Suprapubic skin (tissue), 4 donors: ENCODE measurements at regions not wholly inside any gene's neighbourhood (a gene's known extent, or its start where the extent isn't known, plus 50 kb on each side); places are given as distances from the start of the nearest gene placed in this dataset.

Source experiments
- DNase-seq, 2 donors: peaks; one replicate each; pipeline ENCODE4 v3.0.0-alpha.2; 2019; ENCODE audit warnings: low spot score in 2 of 2
- H3K27ac ChIP-seq: fragments of 200-600 bp; sonication (generic); one replicate; pipeline ENCODE4 v1.5.1; 2019
- H3K27me3 ChIP-seq: fragments of 200-600 bp; sonication (generic); one replicate; pipeline ENCODE4 v1.5.1; 2019
- H3K36me3 ChIP-seq: fragments of 200-600 bp; sonication (generic); one replicate; pipeline ENCODE4 v1.5.1; 2019
- H3K4me1 ChIP-seq: fragments of 200-600 bp; sonication (generic); one replicate; pipeline ENCODE4 v1.5.1; 2019
- H3K4me3 ChIP-seq: fragments of 200-600 bp; sonication (generic); one replicate; pipeline ENCODE4 v1.5.1; 2019; ENCODE audit warnings: mild to moderate bottlenecking
- H3K9me3 ChIP-seq: fragments of 200-600 bp; sonication (generic); one replicate; pipeline ENCODE4 v1.5.1; 2019
- EP300 ChIP-seq: sonication (generic); formaldehyde crosslinking; IDR thresholded peaks from one replicate; pipeline ENCODE4 v1.6.1; 2017; ENCODE audit warnings: antibody characterized with exemption
- POLR2A ChIP-seq, 2 donors: fragments of 450-650 bp; IDR thresholded peaks; one replicate each; pipeline ENCODE4 v1.6.1; 2017; ENCODE audit warnings: antibody characterized with exemption in 2 of 2, mild to moderate bottlenecking in 2 of 2, moderate library complexity in 2 of 2
- POLR2AphosphoS5 ChIP-seq, 3 donors: sonication (generic); formaldehyde crosslinking; IDR thresholded peaks; one replicate each; pipeline ENCODE4 v1.6.1; 2017; ENCODE audit warnings: antibody characterized with exemption in 3 of 3
- WGBS: methylation state at CpG from one replicate; pipeline ENCODE4 v1.1.5; 2018; 5-methylcytosine and 5-hydroxymethylcytosine counted together
- TF ChIP-seq, protein P1 (sequence below), 2 donors: fragments of 200-600 bp in 1 of 2; fragments of 450-650 bp in 1 of 2; sonication (generic) in 1 of 2; IDR thresholded peaks; one replicate each; pipeline ENCODE4 v1.5.1; 2016 to 2019; ENCODE audit warnings: antibody characterized with exemption in 2 of 2, mild to moderate bottlenecking in 1 of 2, moderate library complexity in 1 of 2

DNA sequence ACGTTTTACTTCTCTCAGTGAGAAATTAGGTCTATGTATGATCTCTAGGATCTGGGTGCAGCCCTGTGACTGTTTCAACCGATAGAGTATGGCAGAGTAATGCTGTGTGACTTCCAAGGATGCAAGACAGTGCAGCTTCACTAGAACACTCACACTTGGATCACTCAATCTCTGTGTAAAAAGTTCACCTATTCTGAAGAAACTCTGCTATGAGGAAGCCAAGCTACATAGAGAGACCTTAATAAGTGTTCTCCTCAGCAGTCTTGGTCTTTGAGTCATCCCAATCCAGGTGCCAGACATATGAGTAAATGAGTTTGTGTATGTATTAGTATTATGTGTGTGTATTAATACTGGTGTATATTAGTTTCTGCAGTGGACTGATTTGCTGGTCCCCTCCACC lies 335.0 kb downstream of the NR4A2 start:
- no peak for DNase-seq
- no peak overlapping the region for H3K27ac ChIP-seq
- H3K4me3 ChIP-seq = no peak overlapping the region
- WGBS = 84% methylated on average over 2 of the region's 2 CpGs
- peaks cover 3% of the 10 kb centered on the region for H3K9me3 ChIP-seq
- no peaks in the 10 kb centered on the region for H3K36me3 ChIP-seq
- no peaks in the 10 kb centered on the region for H3K27me3 ChIP-seq
- no peaks in the 10 kb centered on the region for H3K4me1 ChIP-seq
- TF ChIP-seq POLR2AphosphoS5 (IDR thresholded peaks at IDR 0.05) = no peak
- no peak for TF ChIP-seq EP300
- TF ChIP-seq POLR2A (IDR thresholded peaks at IDR 0.05) = no peak
- TF ChIP-seq, protein P1, sequence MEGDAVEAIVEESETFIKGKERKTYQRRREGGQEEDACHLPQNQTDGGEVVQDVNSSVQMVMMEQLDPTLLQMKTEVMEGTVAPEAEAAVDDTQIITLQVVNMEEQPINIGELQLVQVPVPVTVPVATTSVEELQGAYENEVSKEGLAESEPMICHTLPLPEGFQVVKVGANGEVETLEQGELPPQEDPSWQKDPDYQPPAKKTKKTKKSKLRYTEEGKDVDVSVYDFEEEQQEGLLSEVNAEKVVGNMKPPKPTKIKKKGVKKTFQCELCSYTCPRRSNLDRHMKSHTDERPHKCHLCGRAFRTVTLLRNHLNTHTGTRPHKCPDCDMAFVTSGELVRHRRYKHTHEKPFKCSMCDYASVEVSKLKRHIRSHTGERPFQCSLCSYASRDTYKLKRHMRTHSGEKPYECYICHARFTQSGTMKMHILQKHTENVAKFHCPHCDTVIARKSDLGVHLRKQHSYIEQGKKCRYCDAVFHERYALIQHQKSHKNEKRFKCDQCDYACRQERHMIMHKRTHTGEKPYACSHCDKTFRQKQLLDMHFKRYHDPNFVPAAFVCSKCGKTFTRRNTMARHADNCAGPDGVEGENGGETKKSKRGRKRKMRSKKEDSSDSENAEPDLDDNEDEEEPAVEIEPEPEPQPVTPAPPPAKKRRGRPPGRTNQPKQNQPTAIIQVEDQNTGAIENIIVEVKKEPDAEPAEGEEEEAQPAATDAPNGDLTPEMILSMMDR (IDR thresholded peaks at IDR 0.05) = no peak

DNA sequence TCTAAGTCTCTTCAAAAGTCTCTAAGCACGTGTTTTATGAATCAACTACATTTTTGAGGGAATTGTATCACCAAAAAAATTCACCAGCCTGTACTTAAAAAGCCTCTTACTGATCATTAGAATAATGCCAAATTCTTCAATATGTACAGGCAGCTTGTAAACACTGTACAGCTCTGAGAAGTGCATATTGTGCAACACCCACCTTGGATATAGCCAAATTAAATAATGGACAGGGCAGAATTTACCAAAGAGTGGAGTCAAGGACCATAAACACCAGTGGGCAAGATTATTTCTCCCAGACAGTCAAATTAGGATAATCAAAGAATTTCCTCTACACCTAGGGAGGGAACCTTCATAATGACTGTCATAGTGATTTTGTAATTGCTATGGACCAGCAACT lies 338.2 kb downstream of the NR4A2 start:
- no peak for DNase-seq
- Histone ChIP-seq H3K4me1 (no peaks in the 10 kb centered on the region), H3K9me3 (peaks cover 3% of the 10 kb centered on the region), H3K27me3 (no peaks in the 10 kb centered on the region), H3K4me3 (no peak overlapping the region), H3K36me3 (no peaks in the 10 kb centered on the region), H3K27ac (no peak overlapping the region)
- TF ChIP-seq EP300 = no peak
- no peak for TF ChIP-seq POLR2A (IDR thresholded peaks at IDR 0.05)
- TF ChIP-seq, protein P1 (IDR thresholded peaks at IDR 0.05) = no peak
- TF ChIP-seq POLR2AphosphoS5 (IDR thresholded peaks at IDR 0.05) = no peak
- WGBS = 81% methylated on average over 1 of the region's 1 CpG

- TF ChIP-seq, protein P1 (IDR thresholded peaks at IDR 0.05) = no peak
- TF ChIP-seq EP300 = no peak
- H3K4me3 ChIP-seq = no peak overlapping the region
- no peak for DNase-seq
- no peaks in the 10 kb centered on the region for H3K27me3 ChIP-seq
- no peaks in the 10 kb centered on the region for H3K4me1 ChIP-seq
- 73% methylated on average over 1 of the region's 1 CpG for WGBS
- H3K27ac ChIP-seq = no peak overlapping the region
- no peaks in the 10 kb centered on the region for H3K9me3 ChIP-seq
- H3K36me3 ChIP-seq = no peaks in the 10 kb centered on the region
Measured at GRCh38 chr2:155983845-155984244, 348.7 kb downstream of the NR4A2 start.

GRCh38 chr2:155982135-155982534 lies 350.4 kb downstream of the NR4A2 start:
- no peak for DNase-seq
- H3K9me3 ChIP-seq = no peaks in the 10 kb centered on the region
- H3K4me3 ChIP-seq = no peak overlapping the region
- no peaks in the 10 kb centered on the region for H3K27me3 ChIP-seq
- no peak overlapping the region for H3K27ac ChIP-seq
- TF ChIP-seq POLR2AphosphoS5 (IDR thresholded peaks at IDR 0.05) (no peak), POLR2A (IDR thresholded peaks at IDR 0.05) (no peak), EP300 (no peak)
- TF ChIP-seq, protein P1 (IDR thresholded peaks at IDR 0.05) = no peak
- H3K4me1 ChIP-seq = no peaks in the 10 kb centered on the region
- no peaks in the 10 kb centered on the region for H3K36me3 ChIP-seq
- 51% methylated on average over 1 of the region's 1 CpG for WGBS

DNA sequence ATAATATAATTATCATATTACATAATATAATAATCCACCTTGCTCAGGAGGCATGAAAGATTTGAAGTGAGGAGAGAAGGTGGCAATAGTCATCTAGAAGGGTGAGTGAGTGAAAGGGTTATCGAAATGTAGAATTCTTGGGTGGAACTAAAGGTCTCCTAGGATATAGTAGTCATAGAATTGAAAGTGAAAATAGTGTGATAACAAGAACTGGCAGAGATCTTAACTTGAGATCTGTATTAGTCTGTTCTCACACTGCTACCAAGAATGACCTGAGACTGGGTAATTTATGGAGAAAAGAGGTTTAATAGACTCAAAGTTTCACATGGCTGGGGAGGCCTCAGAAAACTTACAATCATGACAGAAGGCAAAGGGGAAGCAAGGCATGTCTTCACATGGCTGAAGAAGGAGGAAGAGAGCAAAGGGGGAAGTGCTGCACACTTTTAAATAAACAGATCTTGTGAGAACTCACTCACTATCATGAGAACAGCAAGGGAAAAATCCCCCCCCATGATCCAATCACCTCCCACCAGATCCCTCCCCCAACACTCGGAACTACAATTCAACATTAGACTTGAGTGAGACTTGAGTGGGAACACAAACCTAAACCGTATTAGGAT lies 351.5 kb downstream of the NR4A2 start:
- H3K9me3 ChIP-seq = no peaks in the 10 kb centered on the region
- H3K36me3 ChIP-seq = no peaks in the 10 kb centered on the region
- DNase-seq = no peak
- H3K27ac ChIP-seq = no peak overlapping the region
- 87% methylated on average over 3 of the region's 3 CpGs for WGBS
- H3K4me3 ChIP-seq = no peak overlapping the region
- no peaks in the 10 kb centered on the region for H3K4me1 ChIP-seq
- no peaks in the 10 kb centered on the region for H3K27me3 ChIP-seq
- TF ChIP-seq POLR2A (IDR thresholded peaks at IDR 0.05) (no peak), EP300 (no peak), POLR2AphosphoS5 (IDR thresholded peaks at IDR 0.05) (no peak)
- TF ChIP-seq, protein P1 (IDR thresholded peaks at IDR 0.05) = no peak
